HG03108 (cell line): ENCODE measurements at regions not wholly inside any gene's neighbourhood (a gene's known extent, or its start where the extent isn't known, plus 50 kb on each side); places are given as distances from the start of the nearest gene placed in this dataset.
"Not testable (repeated sequence)": the region's sequence is repeated elsewhere in the genome, so short reads cannot be mapped to it uniquely, and the experiment has no call there.

ENCODE experiments used
- ATAC-seq: cut with Tn5 transposase; IDR thresholded peaks from one replicate; pipeline ENCODE4 v1.9.1; 2021; ENCODE audit warnings: moderate library complexity; ENCODE audit not compliant: unreplicated experiment

DNA sequence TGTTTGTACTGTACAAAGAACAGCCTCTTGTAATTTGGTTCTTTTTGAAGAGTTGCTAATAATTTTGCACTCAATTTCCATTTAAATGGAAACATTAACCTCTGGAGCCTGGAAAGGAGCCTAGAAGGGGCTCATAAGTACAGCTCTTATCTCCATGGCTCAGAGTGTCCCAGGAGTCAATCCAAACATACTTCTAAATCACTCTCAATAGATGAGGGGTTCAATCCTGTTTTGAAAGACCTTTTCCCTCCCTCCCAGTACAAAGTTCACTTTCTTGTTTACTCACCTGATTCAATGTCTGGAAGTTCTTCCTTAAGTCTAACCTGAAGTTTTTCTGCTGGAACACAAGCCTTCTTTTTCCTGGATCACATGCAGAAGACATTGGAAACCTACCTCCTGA lies 273.0 kb upstream of the PLET1 start:
- ATAC-seq = no peak

GRCh38 chr11:112534208-112534607 lies 273.5 kb upstream of the PLET1 start:
- ATAC-seq = no peak

DNA sequence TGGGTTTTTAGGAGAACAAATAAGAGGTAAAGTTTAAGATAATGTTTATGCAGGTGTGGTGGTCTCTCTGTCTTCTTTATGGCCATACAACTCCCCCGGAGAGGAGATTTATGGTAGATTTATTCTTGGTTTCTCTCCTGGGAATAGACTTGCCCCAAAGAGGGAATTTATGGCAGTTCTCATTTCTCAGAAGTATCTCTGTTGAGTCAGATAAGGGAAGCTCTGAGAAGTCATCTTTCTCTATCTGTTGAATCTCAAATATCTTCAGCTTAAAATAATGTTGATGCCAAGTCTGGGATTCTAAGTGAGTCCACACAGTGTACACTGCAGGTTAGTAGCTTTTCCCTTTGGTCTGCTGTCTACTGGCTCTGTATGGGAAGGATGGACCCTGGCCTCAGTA lies 276.4 kb upstream of the PLET1 start:
- no peak for ATAC-seq

GRCh38 chr11:112537846-112538330 lies 277.2 kb upstream of the PLET1 start:
- ATAC-seq = no peak

DNA sequence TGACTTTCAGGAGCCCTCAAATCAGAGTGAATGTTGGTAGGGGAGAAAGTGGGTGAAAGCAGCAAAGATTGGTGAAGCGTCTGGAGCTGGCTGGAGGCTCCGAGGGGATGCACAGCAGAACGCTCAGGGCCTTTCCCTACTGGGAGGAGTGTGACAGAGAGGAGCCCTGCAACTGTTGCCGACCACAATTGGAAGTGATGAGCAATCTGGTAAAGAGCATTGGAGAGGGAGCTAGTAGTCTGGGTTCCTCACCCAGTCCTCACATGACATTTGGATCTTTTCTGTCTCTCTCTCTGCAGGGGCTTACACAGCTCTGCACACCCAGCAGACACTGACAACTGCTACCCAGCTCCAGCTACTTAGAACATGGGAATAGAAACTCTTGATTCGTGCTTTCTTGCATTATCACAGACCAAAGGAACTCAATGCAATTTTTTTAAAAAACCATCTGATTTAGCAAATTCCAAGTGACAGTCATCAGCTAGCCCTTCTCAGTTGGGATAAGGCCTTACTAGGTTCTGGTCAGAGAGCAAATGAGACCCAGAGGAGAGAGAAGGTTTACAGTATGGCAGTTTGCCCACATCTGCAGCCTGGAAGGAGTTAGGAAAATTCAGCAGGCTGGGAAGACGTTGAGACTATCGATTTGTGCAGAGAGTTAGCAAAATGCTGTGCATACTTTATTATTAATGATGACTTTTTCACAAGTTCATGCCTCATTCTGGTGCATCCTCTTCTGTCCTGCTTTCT lies 278.0 kb upstream of the PLET1 start:
- ATAC-seq = no peak

DNA sequence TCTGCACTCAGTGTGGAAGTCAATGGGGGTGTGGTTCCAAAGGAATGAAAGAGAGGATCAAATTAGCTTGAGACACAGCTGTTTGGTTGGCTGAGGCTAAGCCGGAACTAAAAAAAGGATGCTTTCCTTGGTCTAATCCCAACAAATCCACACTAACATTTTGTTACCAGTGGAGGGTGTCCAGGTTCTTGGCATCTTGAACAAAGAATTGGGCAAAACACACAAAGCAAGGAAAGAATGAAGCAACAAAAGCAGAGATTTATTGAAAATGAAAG lies 278.6 kb upstream of the PLET1 start:
- ATAC-seq = not testable (repeated sequence)

GRCh38 chr11:112539741-112540140 lies 279.1 kb upstream of the PLET1 start:
- ATAC-seq = no peak

- ATAC-seq = no peak
Measured at GRCh38 chr11:112540261-112540660, 279.6 kb upstream of the PLET1 start.

- no peak for ATAC-seq
Measured at GRCh38 chr11:112541140-112542046, 280.7 kb upstream of the PLET1 start.

- no peak for ATAC-seq
Measured at GRCh38 chr11:112542479-112542878, 281.8 kb upstream of the PLET1 start.

- ATAC-seq = no peak
Measured at GRCh38 chr11:112543390-112543789, 282.7 kb upstream of the PLET1 start.

DNA sequence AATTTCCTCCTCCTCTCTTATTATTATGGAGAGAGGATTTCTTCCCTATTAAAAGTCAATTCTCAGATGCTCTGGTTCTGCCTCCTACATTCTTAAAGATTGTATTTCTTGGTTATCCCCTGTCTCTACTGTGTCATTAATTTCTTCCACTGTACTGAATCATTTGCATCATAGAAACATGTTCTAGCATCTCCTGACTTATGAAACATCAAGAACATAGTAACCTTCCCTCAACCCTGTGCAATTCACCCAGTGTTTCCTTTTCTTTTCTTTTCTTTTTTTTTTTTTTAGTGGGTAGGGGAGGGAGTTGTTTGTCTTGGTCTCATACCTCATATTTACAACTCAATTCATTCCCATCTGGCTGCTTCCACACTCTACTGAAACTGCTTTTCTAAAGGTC lies 288.0 kb upstream of the PLET1 start:
- no peak for ATAC-seq

DNA sequence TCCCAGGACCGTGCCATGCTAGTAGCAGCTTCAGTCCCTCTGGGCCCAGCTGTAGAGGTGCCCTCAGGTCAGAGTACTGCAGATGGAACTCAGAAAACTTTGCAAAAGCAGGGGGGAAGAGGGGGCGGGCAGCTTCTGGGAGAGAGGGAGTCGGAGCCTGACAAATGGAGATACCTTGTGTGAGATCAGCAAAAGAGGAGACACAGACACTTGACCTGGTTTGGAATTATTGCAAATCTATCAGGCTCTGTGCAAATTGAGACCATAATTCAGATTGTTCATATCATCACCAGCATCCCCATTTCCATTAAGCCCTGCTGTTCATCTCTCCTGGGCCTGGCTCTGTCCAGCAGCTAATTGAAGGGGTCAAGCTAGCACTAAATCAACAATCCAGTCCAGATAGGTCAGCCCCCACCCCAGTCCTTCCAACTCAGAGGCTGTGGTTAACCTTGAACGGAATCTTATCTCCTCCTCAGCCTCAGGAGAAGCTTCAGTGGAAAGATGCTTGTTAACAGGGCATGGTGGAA lies 292.6 kb upstream of the PLET1 start:
- ATAC-seq = no peak

GRCh38 chr11:112554586-112554985 lies 293.9 kb upstream of the PLET1 start:
- no peak for ATAC-seq

DNA sequence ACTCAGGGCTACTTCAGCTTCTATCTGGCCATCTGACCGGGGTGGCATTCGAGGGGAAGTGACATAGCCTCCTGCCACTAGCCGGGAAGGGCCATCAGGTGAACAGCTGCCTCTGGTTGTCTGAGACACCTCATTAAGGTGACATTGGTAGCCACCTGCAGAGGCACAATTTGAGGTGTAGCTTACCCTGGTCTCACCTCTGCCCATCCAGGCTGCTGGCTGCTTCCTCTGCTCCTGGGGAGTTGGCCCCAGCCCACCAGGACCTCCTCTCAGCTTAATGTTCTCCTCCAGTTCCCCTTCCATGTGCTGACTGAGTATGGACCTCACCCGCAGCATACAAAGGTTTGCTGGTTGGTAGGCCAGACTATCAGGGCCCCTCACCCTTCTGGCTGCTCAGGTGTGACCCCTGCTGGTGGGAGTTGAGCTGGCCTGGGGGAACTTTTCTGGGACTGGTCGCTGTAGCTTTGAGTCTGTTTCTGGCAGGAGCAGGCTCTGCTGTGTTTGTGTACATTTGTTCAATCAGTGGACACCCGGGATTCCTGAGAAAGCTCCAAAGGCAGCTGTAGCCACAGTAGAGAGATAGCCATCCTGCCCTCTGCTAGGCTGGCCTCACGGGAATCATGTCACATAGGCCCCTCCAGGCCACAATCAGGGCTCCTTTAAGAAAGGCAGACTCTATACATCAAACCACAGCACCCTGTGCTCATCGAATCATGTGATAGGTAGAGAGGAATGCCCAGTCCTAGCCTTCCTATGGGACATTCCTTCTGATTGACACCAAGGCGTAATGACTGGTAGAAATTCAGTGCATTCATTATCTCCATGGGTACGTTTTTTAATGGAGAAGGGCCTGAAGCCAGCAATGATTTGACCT lies 295.1 kb upstream of the PLET1 start:
- no peak for ATAC-seq

GRCh38 chr11:112558691-112559090 lies 298.0 kb upstream of the PLET1 start:
- ATAC-seq = no peak

DNA sequence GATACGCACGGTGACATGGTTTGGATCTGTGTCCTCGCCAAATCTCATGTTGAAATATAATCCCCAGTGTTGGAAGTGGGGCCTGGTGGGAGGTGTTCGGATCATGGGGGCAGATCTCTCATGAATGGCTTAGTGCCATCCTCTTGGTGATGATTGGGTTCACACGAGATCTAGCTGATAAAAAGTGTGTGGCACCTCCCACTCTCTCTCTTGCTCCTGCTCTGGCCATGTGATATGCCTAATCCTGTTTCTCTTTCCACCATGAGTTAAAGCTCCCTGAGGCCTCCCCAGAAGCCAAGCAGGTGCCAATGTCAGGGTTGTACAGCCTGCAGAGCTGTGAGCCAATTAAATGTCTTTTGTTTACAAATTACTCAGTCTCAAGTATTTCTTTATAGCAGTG lies 303.1 kb upstream of the PLET1 start:
- no peak for ATAC-seq

- no peak for ATAC-seq
Measured at GRCh38 chr11:112564228-112564955, 303.7 kb upstream of the PLET1 start.

- ATAC-seq = no peak
Measured at GRCh38 chr11:112565551-112565950, 304.9 kb upstream of the PLET1 start.

DNA sequence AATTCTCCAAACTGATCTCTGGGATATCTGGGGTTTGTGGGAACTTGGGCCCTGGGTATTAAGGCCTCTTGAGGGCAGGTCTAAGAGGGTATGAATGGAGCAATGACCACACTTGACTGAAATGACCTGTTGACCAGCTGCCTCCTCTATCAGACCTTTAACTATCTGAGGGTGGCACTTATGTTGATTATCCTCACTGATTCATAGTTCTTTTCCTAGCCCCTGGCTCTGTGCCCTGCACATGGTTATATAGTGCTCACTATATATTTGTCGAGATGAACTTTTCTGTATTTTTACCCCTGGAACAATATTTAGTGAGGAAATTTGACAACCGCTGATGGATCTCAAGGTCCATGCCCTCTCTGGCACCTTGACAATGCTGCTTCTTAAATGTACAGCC lies 305.5 kb upstream of the PLET1 start:
- no peak for ATAC-seq
